Activated naive CD8-positive, alpha-beta T cell treated with anti-CD3 and anti-CD28 coated beads, Interleukin-2, amount 50 U/mL, for 24 hours (primary cell): ENCODE measurements at regions not wholly inside any gene's neighbourhood (a gene's known extent, or its start where the extent isn't known, plus 50 kb on each side); places are given as distances from the start of the nearest gene placed in this dataset.

Source experiments
- ATAC-seq: fragments of 150-1000 bp; cut with Tn5 transposase; one replicate; pipeline ENCODE4 v1.10.0; 2021
- DNase-seq: peaks from one replicate; pipeline ENCODE4 v3.0.0; 2021
- H3K27ac Mint-ChIP-seq: one replicate; pipeline ENCODE4 v1.8.0; 2021; ENCODE audit warnings: mild to moderate bottlenecking, mixed read lengths
- H3K27me3 Mint-ChIP-seq: one replicate; pipeline ENCODE4 v1.8.0; 2021; ENCODE audit warnings: mixed read lengths
- H3K36me3 Mint-ChIP-seq: one replicate; pipeline ENCODE4 v1.8.0; 2021; ENCODE audit warnings: low read depth, mixed read lengths
- H3K4me1 Mint-ChIP-seq: one replicate; pipeline ENCODE4 v1.8.0; 2021; ENCODE audit warnings: mixed read lengths
- H3K4me3 Mint-ChIP-seq: one replicate; pipeline ENCODE4 v1.8.0; 2021; ENCODE audit warnings: mild to moderate bottlenecking, moderate library complexity, mixed read lengths
- H3K9me3 Mint-ChIP-seq: one replicate; pipeline ENCODE4 v1.8.0; 2021; ENCODE audit warnings: mixed read lengths

DNA sequence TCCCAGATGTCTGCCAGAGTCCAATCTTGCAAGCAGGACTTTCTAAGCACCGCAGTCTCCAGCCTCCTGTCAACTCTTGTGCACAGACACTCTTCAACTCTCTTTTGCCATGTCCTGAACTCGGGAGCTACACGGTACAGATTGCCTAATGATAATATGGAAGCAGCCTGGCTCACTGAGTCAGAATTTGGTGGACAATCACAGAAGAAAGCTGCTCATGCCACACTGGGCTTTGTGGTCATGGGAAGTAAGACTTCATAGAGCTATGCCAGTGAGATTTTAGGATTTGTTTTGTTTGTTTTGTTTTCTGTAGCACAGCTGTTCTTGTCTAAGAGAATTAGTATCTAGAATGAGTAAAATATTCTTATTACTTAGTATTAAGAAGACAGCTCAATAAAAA, 144.1 kb upstream of the PRSS58 start:
- Mint-ChIP-seq H3K36me3 (no peaks in the 10 kb centered on the region), H3K27me3 (peaks cover 1% of the 10 kb centered on the region), H3K27ac (no peak overlapping the region), H3K4me1 (no peaks in the 10 kb centered on the region), H3K4me3 (no peak overlapping the region), H3K9me3 (no peaks in the 10 kb centered on the region)
- no peak for ATAC-seq
- no peak for DNase-seq

DNA sequence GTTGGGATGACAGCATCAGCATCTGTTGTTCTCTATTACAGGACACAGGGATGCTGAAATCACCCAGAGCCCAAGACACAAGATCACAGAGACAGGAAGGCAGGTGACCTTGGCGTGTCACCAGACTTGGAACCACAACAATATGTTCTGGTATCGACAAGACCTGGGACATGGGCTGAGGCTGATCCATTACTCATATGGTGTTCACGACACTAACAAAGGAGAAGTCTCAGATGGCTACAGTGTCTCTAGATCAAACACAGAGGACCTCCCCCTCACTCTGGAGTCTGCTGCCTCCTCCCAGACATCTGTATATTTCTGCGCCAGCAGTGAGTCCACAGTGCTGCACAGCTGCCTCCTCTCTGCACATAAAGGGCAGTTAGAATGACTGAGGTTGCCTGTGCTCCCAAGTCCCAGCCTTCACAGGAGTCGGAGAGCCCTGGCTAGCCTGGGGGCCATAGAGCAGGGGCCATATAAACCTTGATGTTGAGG, 142.2 kb upstream of the PRSS58 start:
- H3K4me1 Mint-ChIP-seq: no peaks in the 10 kb centered on the region
- H3K27ac Mint-ChIP-seq: no peak overlapping the region
- H3K36me3 Mint-ChIP-seq: no peaks in the 10 kb centered on the region
- H3K27me3 Mint-ChIP-seq: peaks cover 1% of the 10 kb centered on the region
- no peak for DNase-seq
- no peaks in the 10 kb centered on the region for H3K9me3 Mint-ChIP-seq
- no peak for ATAC-seq
- no peak overlapping the region for H3K4me3 Mint-ChIP-seq

DNA sequence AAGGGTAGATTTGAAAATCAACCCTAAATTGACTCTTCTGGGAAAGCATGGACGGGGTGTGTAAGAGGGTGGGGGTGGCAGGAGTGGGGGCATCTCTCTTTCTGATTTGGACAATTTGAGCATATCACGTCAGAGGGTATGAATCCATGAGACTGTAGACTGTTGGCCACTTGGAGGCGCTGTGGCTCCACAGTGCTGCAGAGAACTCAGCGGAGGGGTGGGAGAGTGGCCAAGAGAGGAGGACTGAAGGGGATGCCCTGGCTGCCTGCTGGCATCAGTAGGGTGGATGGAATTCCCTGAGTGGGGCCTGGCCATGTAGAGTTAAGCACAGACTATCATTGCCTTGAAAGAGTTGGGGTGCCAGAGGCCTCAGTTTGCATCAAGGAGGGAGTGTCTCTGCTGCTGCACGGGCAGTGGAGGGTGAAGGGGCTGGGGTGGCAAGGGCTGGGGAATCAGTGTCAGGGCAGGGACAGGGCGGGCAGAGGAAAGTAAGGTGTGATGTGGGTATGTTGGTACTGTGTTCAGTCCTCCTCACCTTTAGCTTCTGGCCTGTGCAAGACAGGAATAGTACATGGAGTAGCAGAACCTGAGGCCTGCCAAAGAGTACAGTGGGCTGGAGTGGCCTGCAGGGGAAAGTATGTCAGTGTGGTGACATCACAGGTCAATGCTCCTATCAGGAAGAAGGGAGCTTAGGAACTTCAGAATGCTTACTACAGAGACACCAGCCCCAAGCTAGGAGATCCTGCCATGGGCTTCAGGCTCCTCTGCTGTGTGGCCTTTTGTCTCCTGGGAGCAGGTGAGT, 133.5 kb upstream of the PRSS58 start:
- ATAC-seq (peak; percentile 63), DNase-seq (peak; percentile 55)
- Mint-ChIP-seq H3K27me3 (no peaks in the 10 kb centered on the region), H3K4me1 (peaks cover 2% of the 10 kb centered on the region), H3K36me3 (no peaks in the 10 kb centered on the region), H3K4me3 (peak overlapping the region; percentile 67), H3K9me3 (no peaks in the 10 kb centered on the region), H3K27ac (peak overlapping the region; percentile 39)

DNA sequence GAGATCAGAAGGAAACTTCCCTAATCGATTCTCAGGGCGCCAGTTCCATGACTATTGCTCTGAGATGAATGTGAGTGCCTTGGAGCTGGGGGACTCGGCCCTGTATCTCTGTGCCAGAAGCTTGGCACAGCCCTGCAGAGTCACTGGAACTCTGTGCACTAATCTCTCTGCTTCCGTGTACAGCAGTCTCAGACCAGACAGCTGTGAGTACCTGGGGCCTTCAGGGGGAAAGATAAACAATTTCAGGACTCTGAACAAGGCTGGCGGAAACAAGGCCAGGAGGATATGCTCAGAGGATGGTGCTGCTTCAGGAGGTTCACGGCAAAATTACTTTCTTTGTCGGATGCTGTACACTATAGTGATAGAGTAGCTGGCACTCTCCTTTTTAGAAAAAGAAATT, 131.7 kb upstream of the PRSS58 start:
- Mint-ChIP-seq H3K9me3 (no peaks in the 10 kb centered on the region), H3K4me3 (no peak overlapping the region), H3K27me3 (no peaks in the 10 kb centered on the region), H3K36me3 (no peaks in the 10 kb centered on the region), H3K4me1 (peaks cover 11% of the 10 kb centered on the region), H3K27ac (no peak overlapping the region)
- ATAC-seq (no peak), DNase-seq (no peak)

DNA sequence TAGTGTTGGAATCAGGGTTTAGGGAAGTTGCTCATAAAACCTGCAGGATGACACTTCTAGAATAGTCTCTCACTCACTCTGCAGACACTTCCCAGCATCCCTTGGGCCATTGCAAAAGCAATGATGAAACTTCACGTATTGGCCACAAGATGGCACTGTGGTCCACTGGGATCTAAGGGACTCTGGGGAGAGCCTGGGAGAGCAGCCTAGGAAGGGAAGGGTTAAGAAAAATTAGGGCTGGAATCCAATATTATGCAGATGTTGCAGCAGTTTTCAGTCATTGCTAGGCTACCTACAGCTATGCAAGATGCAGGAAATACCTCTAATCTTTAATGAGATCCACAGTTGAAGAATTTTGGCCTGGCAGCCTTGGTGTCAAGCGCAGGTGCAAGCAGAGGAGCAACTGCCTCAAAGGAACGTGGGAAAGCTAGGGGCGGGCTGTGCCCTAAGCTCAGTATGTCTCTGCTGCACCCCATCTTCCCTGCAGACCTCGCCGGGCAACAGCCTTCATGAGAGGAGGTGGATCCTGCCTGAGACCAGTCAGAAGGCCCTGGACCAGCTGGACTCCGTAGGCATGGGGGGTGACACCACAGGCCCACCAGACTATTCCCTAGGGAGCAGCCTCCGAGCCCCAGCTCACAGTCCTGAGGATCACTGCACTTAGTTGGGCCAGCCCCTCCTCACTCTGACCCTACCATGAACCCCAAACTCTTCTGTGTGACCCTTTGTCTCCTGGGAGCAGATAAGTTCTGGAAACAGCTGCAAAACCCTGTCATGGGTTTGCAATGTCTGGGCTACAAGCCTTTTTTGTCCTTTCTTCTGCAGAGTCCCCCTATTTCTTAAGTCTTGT, 127.9 kb upstream of the PRSS58 start:
- H3K9me3 Mint-ChIP-seq: no peaks in the 10 kb centered on the region
- ATAC-seq (peak; percentile 37), DNase-seq (peak; percentile 38)
- H3K4me1 Mint-ChIP-seq: peaks cover 26% of the 10 kb centered on the region
- peaks cover 4% of the 10 kb centered on the region for H3K27me3 Mint-ChIP-seq
- peak overlapping the region; percentile 25 for H3K27ac Mint-ChIP-seq
- H3K36me3 Mint-ChIP-seq: no peaks in the 10 kb centered on the region
- H3K4me3 Mint-ChIP-seq: peak overlapping the region; percentile 18

DNA sequence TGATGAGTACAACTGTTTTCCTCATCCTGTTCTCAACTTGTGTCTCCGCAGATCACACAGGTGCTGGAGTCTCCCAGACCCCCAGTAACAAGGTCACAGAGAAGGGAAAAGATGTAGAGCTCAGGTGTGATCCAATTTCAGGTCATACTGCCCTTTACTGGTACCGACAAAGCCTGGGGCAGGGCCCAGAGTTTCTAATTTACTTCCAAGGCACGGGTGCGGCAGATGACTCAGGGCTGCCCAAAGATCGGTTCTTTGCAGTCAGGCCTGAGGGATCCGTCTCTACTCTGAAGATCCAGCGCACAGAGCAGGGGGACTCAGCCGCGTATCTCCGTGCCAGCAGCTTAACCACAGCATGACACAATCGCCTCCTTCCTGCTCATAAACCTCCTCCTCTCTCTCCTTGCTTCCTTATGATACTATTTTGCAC, 126.7 kb upstream of the PRSS58 start:
- DNase-seq: peak; percentile 53
- no peaks in the 10 kb centered on the region for H3K36me3 Mint-ChIP-seq
- peaks cover 26% of the 10 kb centered on the region for H3K4me1 Mint-ChIP-seq
- H3K27ac Mint-ChIP-seq: peak overlapping the region; percentile 69
- peak; percentile 88 for ATAC-seq
- H3K27me3 Mint-ChIP-seq: peaks cover 4% of the 10 kb centered on the region
- H3K9me3 Mint-ChIP-seq: no peaks in the 10 kb centered on the region
- peak overlapping the region; percentile 64 for H3K4me3 Mint-ChIP-seq

DNA sequence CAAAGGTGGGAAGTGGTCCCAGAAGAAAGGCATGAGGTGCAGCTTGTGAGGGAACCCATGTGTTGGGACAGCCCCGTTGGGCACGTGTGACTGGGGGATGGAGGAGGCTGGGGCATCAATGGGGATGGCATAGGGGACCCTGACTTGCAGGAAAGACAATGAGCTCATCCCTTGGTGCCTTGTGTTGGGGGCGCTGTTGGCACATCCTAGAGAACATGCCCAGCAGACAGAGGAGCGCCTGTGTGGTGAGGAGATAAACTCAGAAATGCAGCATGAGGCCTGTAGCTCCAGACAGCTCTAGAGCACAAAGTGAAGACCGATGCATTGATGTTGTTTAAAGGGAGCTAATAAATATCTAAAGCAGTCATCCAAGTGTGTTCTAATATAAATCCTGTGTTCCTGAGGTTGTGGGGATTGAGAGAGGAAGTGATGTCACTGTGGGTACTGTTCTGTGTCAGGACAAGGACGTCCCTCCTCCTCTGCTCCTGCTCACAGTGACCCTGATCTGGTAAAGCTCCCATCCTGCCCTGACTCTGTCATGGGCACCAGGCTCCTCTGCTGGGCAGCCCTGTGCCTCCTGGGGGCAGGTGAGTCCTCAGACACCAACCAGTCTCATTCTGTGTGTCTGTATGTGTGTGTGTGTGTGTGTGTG, 126.1 kb upstream of the PRSS58 start:
- no peaks in the 10 kb centered on the region for H3K9me3 Mint-ChIP-seq
- H3K4me1 Mint-ChIP-seq: peaks cover 26% of the 10 kb centered on the region
- H3K27me3 Mint-ChIP-seq: peaks cover 4% of the 10 kb centered on the region
- ATAC-seq: peak; percentile 69
- peak; percentile 30 for DNase-seq
- H3K27ac Mint-ChIP-seq: peak overlapping the region; percentile 69
- H3K36me3 Mint-ChIP-seq: no peaks in the 10 kb centered on the region
- H3K4me3 Mint-ChIP-seq: peak overlapping the region; percentile 64

DNA sequence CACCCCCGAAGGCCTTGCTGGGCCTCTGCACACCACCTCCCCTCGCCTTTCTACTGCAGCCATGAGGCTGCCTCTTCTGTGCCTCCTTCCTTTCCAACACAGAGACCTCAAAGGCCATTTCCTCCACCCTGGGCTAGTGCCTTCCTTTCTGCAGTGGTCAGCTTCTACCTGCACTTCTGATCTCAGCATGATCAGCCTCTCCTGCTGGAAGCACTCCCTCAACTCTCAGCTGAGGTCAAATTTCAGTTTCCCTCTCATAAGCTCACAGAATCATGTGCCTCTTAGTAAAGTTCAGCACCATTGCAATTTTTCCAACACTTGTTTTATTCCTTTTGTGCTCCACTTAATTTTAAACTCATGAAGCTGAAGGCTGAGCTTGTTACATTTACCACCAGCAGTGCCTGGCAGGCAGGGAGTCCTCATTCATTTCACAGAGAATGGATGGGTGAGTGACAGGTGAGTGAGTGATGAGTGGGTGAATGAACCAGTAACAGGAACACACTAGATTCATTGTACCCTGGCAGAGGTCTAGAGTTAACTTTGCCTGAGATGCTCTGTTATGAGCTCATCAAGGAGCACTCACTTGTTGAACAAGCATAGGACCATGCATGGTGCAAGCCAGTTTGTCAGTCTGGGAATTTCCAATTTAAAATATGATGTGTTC, 124.0 kb upstream of the PRSS58 start:
- ATAC-seq (no peak), DNase-seq (no peak)
- Mint-ChIP-seq H3K27ac (peak overlapping the region; percentile 37), H3K4me3 (no peak overlapping the region), H3K36me3 (no peaks in the 10 kb centered on the region), H3K4me1 (peaks cover 26% of the 10 kb centered on the region), H3K27me3 (peaks cover 4% of the 10 kb centered on the region), H3K9me3 (no peaks in the 10 kb centered on the region)

DNA sequence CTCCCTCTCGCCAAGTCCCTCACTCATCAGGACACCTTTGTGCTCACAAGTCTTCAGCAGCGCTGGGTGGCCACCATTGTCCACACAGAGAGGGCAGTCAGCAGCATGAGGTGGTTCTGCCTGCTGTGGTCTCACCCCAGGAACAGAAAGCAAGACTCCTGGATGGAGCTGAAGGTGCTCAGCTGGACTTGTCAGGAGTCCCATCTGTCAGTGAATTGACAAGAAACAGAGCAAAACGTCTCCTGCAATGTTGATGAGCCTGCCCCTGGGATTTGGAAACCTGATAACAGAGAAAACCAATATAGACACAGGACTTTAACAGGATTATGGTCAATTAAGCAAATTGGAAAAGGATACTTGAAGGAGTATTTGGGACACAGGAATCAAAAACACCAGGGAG, 122.2 kb upstream of the PRSS58 start:
- no peak overlapping the region for H3K4me3 Mint-ChIP-seq
- no peak overlapping the region for H3K27ac Mint-ChIP-seq
- H3K9me3 Mint-ChIP-seq: no peaks in the 10 kb centered on the region
- DNase-seq (no peak), ATAC-seq (no peak)
- peaks cover 4% of the 10 kb centered on the region for H3K27me3 Mint-ChIP-seq
- no peaks in the 10 kb centered on the region for H3K36me3 Mint-ChIP-seq
- peaks cover 25% of the 10 kb centered on the region for H3K4me1 Mint-ChIP-seq

DNA sequence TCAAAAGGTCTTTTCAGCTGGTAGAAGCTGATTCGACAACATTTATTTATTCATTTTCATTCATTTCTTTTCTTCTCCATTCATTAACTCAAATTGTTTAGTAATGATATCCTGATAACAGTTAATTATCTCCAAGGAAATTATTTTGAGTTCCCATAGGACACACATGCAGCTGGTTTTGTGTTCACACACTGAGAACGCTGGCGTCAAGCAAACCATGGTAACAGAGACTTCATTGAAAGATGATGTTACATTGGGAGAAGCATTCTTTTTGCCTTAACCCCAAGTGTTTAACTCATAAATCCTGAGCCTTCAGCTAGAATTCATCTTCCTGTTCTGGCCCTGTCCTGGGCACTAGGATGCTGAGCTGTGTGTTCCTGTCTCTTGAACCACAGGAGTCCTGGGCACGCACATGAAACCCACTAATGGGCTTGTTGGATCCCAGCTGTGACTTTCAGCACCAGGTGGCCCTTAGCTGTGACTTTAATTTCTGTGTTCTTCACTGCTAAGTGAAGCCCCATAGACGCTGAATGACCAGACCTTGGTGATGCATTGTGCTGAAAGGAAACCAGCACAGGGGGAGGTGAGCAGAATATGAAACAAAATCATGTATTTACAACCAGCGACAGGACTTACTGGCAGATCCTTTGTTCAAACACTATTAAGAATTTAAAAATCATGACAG, 121.5 kb upstream of the PRSS58 start:
- Mint-ChIP-seq H3K27me3 (peaks cover 4% of the 10 kb centered on the region), H3K27ac (no peak overlapping the region), H3K36me3 (no peaks in the 10 kb centered on the region), H3K4me3 (no peak overlapping the region), H3K4me1 (peaks cover 18% of the 10 kb centered on the region), H3K9me3 (no peaks in the 10 kb centered on the region)
- ATAC-seq (no peak), DNase-seq (no peak)

DNA sequence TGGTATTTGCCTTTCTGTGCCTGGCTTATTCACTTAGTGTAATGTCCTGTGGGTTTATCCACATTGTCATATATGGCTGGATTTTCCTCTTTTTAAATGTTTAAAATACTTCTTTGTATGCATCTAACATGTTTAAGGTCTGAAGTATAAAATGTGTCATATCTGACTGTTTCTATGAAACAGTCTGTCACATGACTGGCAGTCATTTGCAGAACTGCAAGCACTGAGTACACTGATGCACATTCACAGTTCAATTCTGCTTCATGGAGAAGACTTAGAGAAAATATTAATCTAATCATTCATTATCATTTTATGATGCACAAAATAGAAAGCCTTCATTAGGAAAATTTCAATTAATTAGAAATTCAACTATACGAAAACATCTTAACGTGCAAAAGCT, 119.7 kb upstream of the PRSS58 start:
- ATAC-seq: no peak
- no peaks in the 10 kb centered on the region for H3K9me3 Mint-ChIP-seq

DNA sequence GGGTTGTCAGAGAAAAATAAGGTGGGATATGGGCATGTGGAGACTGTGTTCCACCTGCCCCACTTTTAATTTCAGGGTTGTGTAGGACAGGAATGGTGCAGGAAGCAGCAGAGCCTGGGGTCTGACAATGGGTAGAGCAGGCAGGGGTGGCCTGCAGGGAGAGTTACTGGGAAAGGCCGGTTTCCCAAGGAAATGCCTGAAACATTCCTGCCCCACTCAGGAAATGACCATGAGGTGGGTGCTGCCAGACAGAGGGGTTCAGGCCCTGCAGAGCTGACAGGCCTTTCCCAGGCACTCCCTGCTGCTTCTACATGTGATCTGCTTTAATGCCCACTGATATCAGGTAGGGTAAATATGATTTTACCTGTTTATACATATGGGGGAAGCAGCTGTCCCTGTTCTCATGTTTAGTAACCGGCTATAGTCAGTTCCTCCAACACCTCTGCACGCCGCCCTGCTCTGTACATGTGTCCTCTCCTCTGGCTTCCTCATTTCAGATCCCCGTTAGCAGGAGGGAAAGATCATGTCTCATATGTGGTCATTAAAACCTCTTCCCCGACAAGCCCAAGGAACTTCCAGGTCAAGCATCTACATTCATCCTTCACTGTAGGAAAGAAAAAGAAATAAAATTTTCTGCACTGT, 118.6 kb upstream of the PRSS58 start:
- no peak overlapping the region for H3K27ac Mint-ChIP-seq
- peaks cover 3% of the 10 kb centered on the region for H3K4me1 Mint-ChIP-seq
- no peaks in the 10 kb centered on the region for H3K9me3 Mint-ChIP-seq
- peaks cover 4% of the 10 kb centered on the region for H3K27me3 Mint-ChIP-seq
- DNase-seq (no peak), ATAC-seq (no peak)
- no peaks in the 10 kb centered on the region for H3K36me3 Mint-ChIP-seq
- no peak overlapping the region for H3K4me3 Mint-ChIP-seq

More for the DNA sequence above, 119.7 kb upstream of the PRSS58 start:
- Mint-ChIP-seq H3K27ac (no peak overlapping the region), H3K4me1 (peaks cover 8% of the 10 kb centered on the region), H3K36me3 (no peaks in the 10 kb centered on the region), H3K27me3 (peaks cover 4% of the 10 kb centered on the region), H3K4me3 (no peak overlapping the region)
- DNase-seq: no peak

DNA sequence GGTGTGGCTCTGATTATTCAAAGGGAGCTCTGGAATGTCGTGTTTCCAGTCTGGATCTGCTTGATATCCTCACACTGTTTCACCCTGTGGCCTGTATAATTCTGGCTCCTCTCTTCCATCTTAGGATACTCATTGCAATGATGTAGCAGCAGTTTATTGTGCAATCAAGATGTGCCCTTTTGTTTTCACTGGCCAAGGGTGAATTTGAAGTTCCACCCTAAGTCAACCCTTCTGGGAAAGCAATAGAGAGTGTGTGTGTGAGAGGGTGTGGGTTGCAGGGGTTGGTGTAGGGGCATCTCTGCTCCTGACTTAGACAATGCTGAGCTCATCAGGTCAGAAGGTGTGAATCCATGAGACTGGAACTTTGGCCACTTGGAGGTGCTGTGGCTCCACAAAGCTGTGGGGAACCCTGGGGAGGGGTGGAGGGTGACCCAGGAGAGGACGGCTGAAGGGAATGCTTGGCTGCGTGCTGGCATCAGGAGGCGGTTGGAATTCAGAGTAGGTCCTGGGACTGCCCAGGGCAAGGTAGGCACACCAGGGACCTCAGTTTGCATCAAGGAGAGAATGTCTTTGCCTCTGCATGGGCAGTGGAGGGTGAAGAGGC, 118.0 kb upstream of the PRSS58 start:
- H3K9me3 Mint-ChIP-seq: no peaks in the 10 kb centered on the region
- no peak overlapping the region for H3K27ac Mint-ChIP-seq
- no peaks in the 10 kb centered on the region for H3K36me3 Mint-ChIP-seq
- H3K4me3 Mint-ChIP-seq: no peak overlapping the region
- peaks cover 3% of the 10 kb centered on the region for H3K27me3 Mint-ChIP-seq
- peak; percentile 48 for ATAC-seq
- peak; percentile 23 for DNase-seq
- peaks cover 3% of the 10 kb centered on the region for H3K4me1 Mint-ChIP-seq
